ENCODE measurements at regions not wholly inside any gene's neighbourhood (a gene's known extent, or its start where the extent isn't known, plus 50 kb on each side); places are given as distances from the start of the nearest gene placed in this dataset.

- Histone ChIP-seq H3K4me1 (no peaks in the 10 kb centered on the region), H3K4me3 (replicated peaks in 1 of 3) (no peak overlapping the region), H3K27me3 (no peaks in the 10 kb centered on the region), H3K27ac (no peak overlapping the region), H3K36me3 (no peaks in the 10 kb centered on the region), H3K9me3 (no peaks in the 10 kb centered on the region)
- 19 to 22% methylated on average over 3 of the region's 3 CpGs for WGBS, 2 donors
- DNase-seq: peak; percentile 18 to 24
- TF ChIP-seq POLR2A (IDR thresholded peaks at IDR 0.05): no peak
- TF ChIP-seq CTCF (IDR thresholded peaks at IDR 0.05): no peak
- intact Hi-C loops (cut with DNase I): no loop called here
Measured at GRCh38 chr6:93059911-93060310, 359.4 kb downstream of the EPHA7 start.

- no peak overlapping the region for H3K27ac ChIP-seq
- H3K4me1 ChIP-seq: no peaks in the 10 kb centered on the region
- no peaks in the 10 kb centered on the region for H3K9me3 ChIP-seq
- intact Hi-C loops (cut with DNase I): no loop called here
- H3K36me3 ChIP-seq: no peaks in the 10 kb centered on the region
- DNase-seq: no peak
- H3K27me3 ChIP-seq: no peaks in the 10 kb centered on the region
- H3K4me3 ChIP-seq (replicated peaks in 1 of 3): no peak overlapping the region
- TF ChIP-seq CTCF (IDR thresholded peaks at IDR 0.05) (no peak), POLR2A (IDR thresholded peaks at IDR 0.05) (no peak)
Measured at GRCh38 chr6:93057584-93057983, 361.8 kb downstream of the EPHA7 start.

GRCh38 chr6:93048381-93048780 lies 371.0 kb downstream of the EPHA7 start:
- no peaks in the 10 kb centered on the region for H3K4me1 ChIP-seq
- H3K4me3 ChIP-seq (replicated peaks in 1 of 3): no peak overlapping the region
- intact Hi-C loops (cut with DNase I): no loop called here
- no peak overlapping the region for H3K27ac ChIP-seq
- no peaks in the 10 kb centered on the region for H3K9me3 ChIP-seq
- no peak for DNase-seq
- TF ChIP-seq CTCF (IDR thresholded peaks at IDR 0.05): no peak
- H3K27me3 ChIP-seq: no peaks in the 10 kb centered on the region
- no peaks in the 10 kb centered on the region for H3K36me3 ChIP-seq

- no peak for DNase-seq
- Histone ChIP-seq H3K4me3 (replicated peaks in 1 of 3) (no peak overlapping the region), H3K36me3 (no peaks in the 10 kb centered on the region), H3K27ac (no peak overlapping the region), H3K4me1 (no peaks in the 10 kb centered on the region), H3K27me3 (no peaks in the 10 kb centered on the region), H3K9me3 (no peaks in the 10 kb centered on the region)
- intact Hi-C loops (cut with DNase I): no loop called here
- TF ChIP-seq CTCF (IDR thresholded peaks at IDR 0.05) (no peak), POLR2A (IDR thresholded peaks at IDR 0.05) (no peak)
- WGBS, 2 donors: 68 to 84% methylated on average over 3 of the region's 3 CpGs
Measured at GRCh38 chr6:93047033-93047432, 372.3 kb downstream of the EPHA7 start.

GRCh38 chr6:93045156-93045555 lies 374.2 kb downstream of the EPHA7 start:
- no peaks in the 10 kb centered on the region for H3K4me1 ChIP-seq
- intact Hi-C loops (cut with DNase I): no loop called here
- H3K27ac ChIP-seq: no peak overlapping the region
- no peak overlapping the region for H3K4me3 ChIP-seq (replicated peaks in 1 of 3)
- WGBS, 2 donors: 12 to 21% methylated on average over 1 of the region's 1 CpG
- no peak for TF ChIP-seq POLR2A (IDR thresholded peaks at IDR 0.05)
- no peak for TF ChIP-seq CTCF (IDR thresholded peaks at IDR 0.05)
- H3K9me3 ChIP-seq: no peaks in the 10 kb centered on the region
- H3K27me3 ChIP-seq: no peaks in the 10 kb centered on the region
- H3K36me3 ChIP-seq: no peaks in the 10 kb centered on the region
- no peak for DNase-seq

Data from thyroid gland (tissue), 4 donors.